NB4 (cell line): ENCODE measurements at regions not wholly inside any gene's neighbourhood (a gene's known extent, or its start where the extent isn't known, plus 50 kb on each side); places are given as distances from the start of the nearest gene placed in this dataset.

Experiments used
- POLR2A ChIP-seq: IDR thresholded peaks from 2 replicates; pipeline ENCODE4 v1.6.1; 2011; ENCODE audit warnings: mild to moderate bottlenecking; ENCODE audit not compliant: insufficient read length; ENCODE audit errors: extremely low read depth
- TF ChIP-seq, protein P1 (sequence below): IDR thresholded peaks from one replicate; pipeline ENCODE4 v1.5.1; 2012; ENCODE audit warnings: low read depth, low read length
- TF ChIP-seq, protein P2 (sequence below): IDR thresholded peaks from 2 replicates; pipeline ENCODE4 v1.6.1; 2011; ENCODE audit warnings: low read depth, low read length

GRCh38 chr2:175726223-175726622 lies 275.8 kb downstream of the LNPK start:
- TF ChIP-seq, protein P1, sequence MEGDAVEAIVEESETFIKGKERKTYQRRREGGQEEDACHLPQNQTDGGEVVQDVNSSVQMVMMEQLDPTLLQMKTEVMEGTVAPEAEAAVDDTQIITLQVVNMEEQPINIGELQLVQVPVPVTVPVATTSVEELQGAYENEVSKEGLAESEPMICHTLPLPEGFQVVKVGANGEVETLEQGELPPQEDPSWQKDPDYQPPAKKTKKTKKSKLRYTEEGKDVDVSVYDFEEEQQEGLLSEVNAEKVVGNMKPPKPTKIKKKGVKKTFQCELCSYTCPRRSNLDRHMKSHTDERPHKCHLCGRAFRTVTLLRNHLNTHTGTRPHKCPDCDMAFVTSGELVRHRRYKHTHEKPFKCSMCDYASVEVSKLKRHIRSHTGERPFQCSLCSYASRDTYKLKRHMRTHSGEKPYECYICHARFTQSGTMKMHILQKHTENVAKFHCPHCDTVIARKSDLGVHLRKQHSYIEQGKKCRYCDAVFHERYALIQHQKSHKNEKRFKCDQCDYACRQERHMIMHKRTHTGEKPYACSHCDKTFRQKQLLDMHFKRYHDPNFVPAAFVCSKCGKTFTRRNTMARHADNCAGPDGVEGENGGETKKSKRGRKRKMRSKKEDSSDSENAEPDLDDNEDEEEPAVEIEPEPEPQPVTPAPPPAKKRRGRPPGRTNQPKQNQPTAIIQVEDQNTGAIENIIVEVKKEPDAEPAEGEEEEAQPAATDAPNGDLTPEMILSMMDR = no peak
- no peak for TF ChIP-seq POLR2A
- TF ChIP-seq, protein P2, sequence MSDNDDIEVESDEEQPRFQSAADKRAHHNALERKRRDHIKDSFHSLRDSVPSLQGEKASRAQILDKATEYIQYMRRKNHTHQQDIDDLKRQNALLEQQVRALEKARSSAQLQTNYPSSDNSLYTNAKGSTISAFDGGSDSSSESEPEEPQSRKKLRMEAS = no peak
